Thymus (tissue), 11 donors: ENCODE measurements at regions not wholly inside any gene's neighbourhood (a gene's known extent, or its start where the extent isn't known, plus 50 kb on each side); places are given as distances from the start of the nearest gene placed in this dataset.
"Not testable (repeated sequence)": the region's sequence is repeated elsewhere in the genome, so short reads cannot be mapped to it uniquely, and the experiment has no call there.

Source experiments
- DNase-seq, 9 donors: peaks; one replicate each; pipeline ENCODE4 v3.0.0-alpha.2; 2013; ENCODE audit warnings: low spot score in 9 of 9, low read depth in 6 of 9, missing footprints in 1 of 9
- H3K27ac ChIP-seq, 2 donors: one replicate each; pipeline ENCODE4 v1.5.1; 2013; ENCODE audit warnings: control low read depth in 1 of 2, low read depth in 1 of 2, low read length in 1 of 2, mild to moderate bottlenecking in 1 of 2, moderate library complexity in 1 of 2
- H3K27me3 ChIP-seq, 2 donors: one replicate each; pipeline ENCODE4 v1.5.1; 2013; ENCODE audit warnings: low read length in 1 of 2; ENCODE audit not compliant: control insufficient read depth in 2 of 2, insufficient read depth in 1 of 2
- H3K36me3 ChIP-seq, 2 donors: one replicate each; pipeline ENCODE4 v1.5.1; 2013; ENCODE audit warnings: low read length in 1 of 2, mild to moderate bottlenecking in 1 of 2, moderate library complexity in 1 of 2; ENCODE audit not compliant: control insufficient read depth in 2 of 2, insufficient read depth in 2 of 2
- H3K4me1 ChIP-seq, 2 donors: one replicate each; pipeline ENCODE4 v1.5.1; 2013; ENCODE audit warnings: low read length in 2 of 2; ENCODE audit not compliant: control insufficient read depth in 2 of 2, insufficient read depth in 2 of 2
- H3K4me3 ChIP-seq, 2 donors: one replicate each; pipeline ENCODE4 v1.5.1; 2013; ENCODE audit warnings: low read length in 2 of 2, control low read depth in 1 of 2, mild to moderate bottlenecking in 1 of 2
- H3K9me3 ChIP-seq, 2 donors: one replicate each; pipeline ENCODE4 v1.5.1; 2013; ENCODE audit warnings: low read length in 1 of 2, mild to moderate bottlenecking in 1 of 2; ENCODE audit not compliant: control insufficient read depth in 2 of 2, insufficient read depth in 1 of 2
- WGBS: extraction: QIAGEN DNeasy Blood & Tissue Kit; methylation state at CpG from one replicate; pipeline ENCODE4 v1.1.7; 2013; 5-methylcytosine and 5-hydroxymethylcytosine counted together
- donor health status: healthy.

- Histone ChIP-seq H3K9me3 (peaks cover 16 to 39% of the 10 kb centered on the region in 2 donors), H3K27me3 (no peaks in the 10 kb centered on the region), H3K4me1 (no peaks in the 10 kb centered on the region), H3K27ac (no peak overlapping the region), H3K4me3 (no peak overlapping the region), H3K36me3 (no peaks in the 10 kb centered on the region)
- no peak for DNase-seq
- 86% methylated on average over 9 of the region's 9 CpGs for WGBS
Observed at GRCh38 chr7:57198801-57199200, 66.6 kb upstream of the ZNF479 start.

- Histone ChIP-seq H3K4me1 (no peaks in the 10 kb centered on the region), H3K27ac (no peak overlapping the region), H3K4me3 (no peak overlapping the region), H3K27me3 (no peaks in the 10 kb centered on the region), H3K9me3 (peaks cover 16 to 44% of the 10 kb centered on the region in 2 donors), H3K36me3 (no peaks in the 10 kb centered on the region)
- 93% methylated on average over 7 of the region's 7 CpGs for whole genome bisulfite sequencing
- DNase-seq: no peak
Observed at GRCh38 chr7:57199252-57199651, 67.0 kb upstream of the ZNF479 start.

GRCh38 chr7:57201021-57201894 is 69.0 kb upstream of the ZNF479 start:
- DNase-seq: no peak
- no peaks in the 10 kb centered on the region for H3K36me3 ChIP-seq
- WGBS: 93% methylated on average over 14 of the region's 14 CpGs
- H3K9me3 ChIP-seq: peaks cover 19 to 56% of the 10 kb centered on the region in 2 donors
- no peak overlapping the region for H3K27ac ChIP-seq
- no peaks in the 10 kb centered on the region for H3K4me1 ChIP-seq
- H3K27me3 ChIP-seq: no peaks in the 10 kb centered on the region
- H3K4me3 ChIP-seq: no peak overlapping the region

GRCh38 chr7:57201895-57202210 is 69.6 kb upstream of the ZNF479 start:
- Histone ChIP-seq H3K27ac (no peak overlapping the region), H3K4me3 (no peak overlapping the region), H3K4me1 (no peaks in the 10 kb centered on the region), H3K36me3 (no peaks in the 10 kb centered on the region), H3K27me3 (no peaks in the 10 kb centered on the region), H3K9me3 (peaks cover 19 to 57% of the 10 kb centered on the region in 2 donors)
- DNase-seq: no peak
- WGBS: 94% methylated on average over 7 of the region's 7 CpGs

GRCh38 chr7:57202274-57202673 is 70.0 kb upstream of the ZNF479 start:
- no peak overlapping the region for H3K4me3 ChIP-seq
- H3K27ac ChIP-seq: no peak overlapping the region
- no peaks in the 10 kb centered on the region for H3K4me1 ChIP-seq
- no peak for DNase-seq
- H3K27me3 ChIP-seq: no peaks in the 10 kb centered on the region
- H3K9me3 ChIP-seq: peaks cover 19 to 61% of the 10 kb centered on the region in 2 donors
- H3K36me3 ChIP-seq: no peaks in the 10 kb centered on the region
- 81% methylated on average over 9 of the region's 9 CpGs for WGBS

GRCh38 chr7:57203161-57203791 is 71.0 kb upstream of the ZNF479 start:
- 62% methylated on average over 51 of the region's 51 CpGs for WGBS
- Histone ChIP-seq H3K9me3 (peaks cover 23 to 71% of the 10 kb centered on the region in 2 donors), H3K27me3 (no peaks in the 10 kb centered on the region), H3K27ac (no peak overlapping the region), H3K4me3 (no peak overlapping the region), H3K36me3 (no peaks in the 10 kb centered on the region), H3K4me1 (no peaks in the 10 kb centered on the region)
- DNase-seq: no peak

GRCh38 chr7:57203858-57204257 is 71.6 kb upstream of the ZNF479 start:
- DNase-seq, H3K36me3 ChIP-seq, H3K27me3 ChIP-seq, H3K4me1 ChIP-seq, H3K4me3 ChIP-seq, H3K27ac ChIP-seq: not testable (repeated sequence)
- 69% methylated on average over 15 of the region's 15 CpGs for WGBS
- peaks cover 25 to 73% of the 10 kb centered on the region in 2 donors for H3K9me3 ChIP-seq

GRCh38 chr7:57204411-57204811 is 72.2 kb upstream of the ZNF479 start:
- no peak for DNase-seq
- Histone ChIP-seq H3K27me3 (no peaks in the 10 kb centered on the region), H3K9me3 (peaks cover 24 to 73% of the 10 kb centered on the region in 2 donors), H3K36me3 (no peaks in the 10 kb centered on the region), H3K27ac (no peak overlapping the region), H3K4me3 (no peak overlapping the region), H3K4me1 (no peaks in the 10 kb centered on the region)
- 94% methylated on average over 10 of the region's 10 CpGs for WGBS

GRCh38 chr7:57205000-57205399 is 72.8 kb upstream of the ZNF479 start:
- no peak for DNase-seq

More at GRCh38 chr7:57205000-57205399, 72.8 kb upstream of the ZNF479 start:
- no peak overlapping the region for H3K27ac ChIP-seq
- H3K9me3 ChIP-seq: peaks cover 24 to 71% of the 10 kb centered on the region in 2 donors
- no peak overlapping the region for H3K4me3 ChIP-seq
- H3K27me3 ChIP-seq: no peaks in the 10 kb centered on the region
- WGBS: 94% methylated on average over 7 of the region's 7 CpGs
- no peaks in the 10 kb centered on the region for H3K4me1 ChIP-seq
- no peaks in the 10 kb centered on the region for H3K36me3 ChIP-seq
